ENCODE measurements at regions not wholly inside any gene's neighbourhood (a gene's known extent, or its start where the extent isn't known, plus 50 kb on each side); places are given as distances from the start of the nearest gene placed in this dataset.

- no peak overlapping the region for H3K4me3 ChIP-seq (ENCODE audit: low read depth, low read length)
- H3K9me3 ChIP-seq, result no peaks in the 10 kb centered on the region; the same call in 1 of the 2 replicates
- H3K27me3 ChIP-seq, result no peaks in the 10 kb centered on the region
- TF ChIP-seq CTCF (IDR thresholded peaks at IDR 0.05; ENCODE audit: low read depth, low read length), result no peak
- H3K36me3 ChIP-seq, result no peaks in the 10 kb centered on the region
- no peaks in the 10 kb centered on the region for H3K4me1 ChIP-seq
- no peak for DNase-seq
These were observed 105.8 kb upstream of the NOX3 start for GRCh38 chr6:155561257-155561965.

- Histone ChIP-seq H3K27me3 (no peaks in the 10 kb centered on the region), H3K9me3 (no peaks in the 10 kb centered on the region), H3K4me1 (no peaks in the 10 kb centered on the region; the same call in 1 of the 2 replicates), H3K36me3 (no peaks in the 10 kb centered on the region), H3K4me3 (ENCODE audit: low read depth, low read length) (no peak overlapping the region)
- TF ChIP-seq CTCF (IDR thresholded peaks at IDR 0.05; ENCODE audit: low read depth, low read length), result no peak
- no peak for DNase-seq
These were observed 94.3 kb upstream of the NOX3 start for GRCh38 chr6:155549928-155550327.

- TF ChIP-seq CTCF (IDR thresholded peaks at IDR 0.05; ENCODE audit: low read depth, low read length), result no peak
- Histone ChIP-seq H3K36me3 (no peaks in the 10 kb centered on the region), H3K4me3 (ENCODE audit: low read depth, low read length) (no peak overlapping the region), H3K27me3 (no peaks in the 10 kb centered on the region), H3K4me1 (no peaks in the 10 kb centered on the region; the same call in 1 of the 2 replicates), H3K9me3 (no peaks in the 10 kb centered on the region)
- no peak for DNase-seq
These were observed 93.6 kb upstream of the NOX3 start for GRCh38 chr6:155549028-155549798.

GRCh38 chr6:155548576-155548975 lies 92.9 kb upstream of the NOX3 start:
- Histone ChIP-seq H3K4me3 (ENCODE audit: low read depth, low read length) (no peak overlapping the region), H3K9me3 (no peaks in the 10 kb centered on the region), H3K27me3 (no peaks in the 10 kb centered on the region), H3K4me1 (no peaks in the 10 kb centered on the region; the same call in 1 of the 2 replicates), H3K36me3 (no peaks in the 10 kb centered on the region)
- no peak for DNase-seq
- no peak for TF ChIP-seq CTCF (IDR thresholded peaks at IDR 0.05; ENCODE audit: low read depth, low read length)

GRCh38 chr6:155544677-155545076 lies 89.0 kb upstream of the NOX3 start:
- H3K4me3 ChIP-seq (ENCODE audit: low read depth, low read length), result no peak overlapping the region
- H3K27me3 ChIP-seq, result no peaks in the 10 kb centered on the region
- no peaks in the 10 kb centered on the region for H3K9me3 ChIP-seq
- no peak for TF ChIP-seq CTCF (IDR thresholded peaks at IDR 0.05; ENCODE audit: low read depth, low read length)
- H3K36me3 ChIP-seq, result no peaks in the 10 kb centered on the region
- H3K4me1 ChIP-seq, result peaks cover 4% of the 10 kb centered on the region
- DNase-seq, result no peak

All from BE2C (cell line).